HG03558 (cell line): ENCODE measurements at regions not wholly inside any gene's neighbourhood (a gene's known extent, or its start where the extent isn't known, plus 50 kb on each side); places are given as distances from the start of the nearest gene placed in this dataset.

Experiments used
- ATAC-seq: cut with Tn5 transposase; IDR thresholded peaks from one replicate; pipeline ENCODE4 v1.9.1; 2021; ENCODE audit warnings: moderate number of reproducible peaks; ENCODE audit not compliant: unreplicated experiment; ENCODE audit errors: extremely low read depth

DNA sequence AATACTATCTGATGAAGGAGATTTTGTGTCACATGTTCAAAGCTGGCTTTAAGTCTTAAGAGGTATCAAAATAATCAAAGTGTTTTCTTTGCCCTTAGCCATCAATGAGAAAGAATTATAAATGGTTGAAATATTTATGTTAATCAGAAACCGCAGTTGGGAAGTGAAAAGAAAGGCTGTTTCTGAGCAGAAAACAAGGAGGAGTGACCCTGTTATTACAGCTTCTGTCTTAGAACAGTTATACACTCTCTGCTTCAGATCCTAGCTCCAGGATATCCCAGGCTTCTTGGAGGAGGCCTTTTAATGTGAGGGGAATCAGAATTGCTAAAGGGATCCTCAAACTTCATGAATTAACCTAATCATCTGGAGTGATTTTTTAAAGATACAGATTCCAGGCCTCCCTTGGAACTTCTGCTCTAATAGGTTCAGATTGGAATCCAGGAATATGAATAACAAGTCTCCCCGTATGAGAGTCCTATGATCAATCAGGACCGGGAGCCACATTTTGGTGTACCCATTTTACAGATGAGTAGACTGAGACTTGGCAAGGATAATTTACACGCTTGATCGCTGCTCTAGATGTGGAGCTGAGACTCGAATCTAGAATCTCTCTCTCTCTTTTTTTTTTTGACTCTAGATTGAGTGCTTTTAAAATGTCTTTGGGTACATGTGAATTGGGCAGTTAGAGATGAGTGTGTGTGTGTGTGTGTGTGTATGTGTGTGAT lies 50.8 kb upstream of the JAG1 start:
- ATAC-seq = no peak

DNA sequence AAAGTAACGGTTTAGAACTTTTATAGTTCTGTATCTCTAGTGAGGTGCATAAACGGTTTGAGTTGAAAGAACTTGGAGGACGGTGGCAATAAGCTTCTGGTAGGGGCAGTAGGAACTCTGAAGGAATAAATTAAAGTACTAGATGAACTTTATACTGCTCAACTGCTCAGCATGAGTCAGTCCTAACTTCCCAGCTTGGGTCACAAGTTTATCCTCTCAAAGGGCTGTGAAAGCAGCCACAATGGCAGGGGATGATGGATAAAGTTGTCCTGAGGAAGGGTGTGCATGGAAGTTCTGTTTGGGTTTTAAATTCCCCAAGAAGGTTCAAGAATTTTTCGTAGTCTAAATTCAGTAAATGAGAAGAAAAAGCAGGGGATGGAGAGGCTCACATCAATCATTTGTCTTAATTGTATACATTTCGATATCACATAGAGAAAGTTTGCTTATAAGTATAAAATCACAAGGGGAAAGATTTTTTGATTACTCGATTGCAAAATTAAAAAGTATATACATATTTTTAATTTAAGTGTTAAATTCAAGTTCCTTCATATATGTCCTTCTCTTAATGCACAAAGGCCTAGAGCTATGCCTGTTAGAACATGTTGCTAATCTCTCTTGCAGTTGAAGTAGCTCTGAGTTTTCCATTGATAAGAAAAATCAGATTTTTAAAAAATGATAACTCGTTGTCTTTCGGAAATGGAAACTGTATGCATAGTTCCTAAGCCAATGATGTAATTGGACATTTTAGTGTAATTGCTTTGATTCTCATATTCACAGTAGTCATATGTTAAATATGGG lies 55.3 kb upstream of the JAG1 start:
- no peak for ATAC-seq

- no peak for ATAC-seq
Measured at GRCh38 chr20:10729785-10730184, 56.0 kb upstream of the JAG1 start.

DNA sequence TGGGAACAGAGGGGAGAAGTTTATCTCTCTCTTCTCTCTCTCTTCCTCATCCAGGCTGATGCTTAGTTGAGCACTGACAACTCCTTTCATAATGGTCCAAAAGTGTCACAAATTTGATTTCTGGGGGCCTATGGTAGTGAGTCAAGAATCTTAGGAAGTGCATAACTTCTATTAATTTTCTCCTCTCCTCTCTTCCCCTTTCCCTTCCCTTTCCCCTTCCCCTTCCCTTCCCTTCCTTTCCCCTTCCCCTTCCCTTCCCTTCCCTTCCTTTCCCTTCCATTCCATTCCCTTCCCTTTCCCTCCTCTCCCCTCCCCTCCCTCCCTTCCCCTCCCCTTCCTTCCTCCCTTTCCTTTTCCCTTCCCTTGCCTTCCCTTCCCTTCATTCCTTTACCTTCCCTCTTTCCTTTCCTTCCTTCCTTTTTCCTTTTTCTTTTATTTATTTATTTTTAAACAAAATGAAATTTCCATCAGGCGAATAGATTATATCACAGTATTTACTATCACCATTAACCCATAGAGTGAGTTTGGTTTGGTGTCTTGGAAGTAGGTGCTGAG lies 56.9 kb upstream of the JAG1 start:
- ATAC-seq = no peak

DNA sequence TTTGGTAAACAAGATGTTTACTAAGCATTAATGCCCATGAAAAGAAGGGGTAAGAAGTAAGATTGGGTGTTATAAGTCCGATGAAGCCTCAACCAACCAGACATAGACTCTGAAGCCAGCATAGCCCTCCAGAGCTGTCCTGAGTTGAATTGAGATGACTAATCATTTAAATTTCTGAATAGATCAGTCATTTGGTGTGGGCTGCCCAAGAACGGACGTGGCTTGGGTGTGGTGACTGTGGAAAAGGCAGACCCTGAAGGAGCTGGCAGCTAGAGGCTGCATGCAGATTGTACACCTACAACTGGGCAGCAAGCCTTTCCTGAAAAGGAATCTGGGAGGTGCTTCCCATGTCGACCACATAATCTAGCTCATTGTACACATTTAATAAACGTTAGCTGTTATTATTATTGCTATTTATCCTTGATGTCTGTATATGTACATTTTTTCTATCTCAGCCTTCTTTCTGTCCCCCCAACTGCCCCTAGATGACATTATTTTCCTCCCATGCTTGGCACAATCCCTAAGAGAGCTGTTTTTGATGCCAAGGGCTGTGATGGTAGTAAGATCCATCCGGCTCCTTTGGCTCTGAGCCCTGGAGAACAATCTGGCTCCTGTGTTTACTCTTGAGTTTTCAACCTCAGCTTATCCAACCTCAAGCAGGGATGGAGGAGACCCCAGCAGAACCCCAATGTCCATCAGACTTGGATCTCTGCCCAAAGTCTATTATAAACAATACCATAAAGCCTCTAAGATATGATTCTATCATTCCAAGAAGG lies 57.6 kb upstream of the JAG1 start:
- ATAC-seq = no peak

- no peak for ATAC-seq
Measured at GRCh38 chr20:10733122-10733521, 59.3 kb upstream of the JAG1 start.

DNA sequence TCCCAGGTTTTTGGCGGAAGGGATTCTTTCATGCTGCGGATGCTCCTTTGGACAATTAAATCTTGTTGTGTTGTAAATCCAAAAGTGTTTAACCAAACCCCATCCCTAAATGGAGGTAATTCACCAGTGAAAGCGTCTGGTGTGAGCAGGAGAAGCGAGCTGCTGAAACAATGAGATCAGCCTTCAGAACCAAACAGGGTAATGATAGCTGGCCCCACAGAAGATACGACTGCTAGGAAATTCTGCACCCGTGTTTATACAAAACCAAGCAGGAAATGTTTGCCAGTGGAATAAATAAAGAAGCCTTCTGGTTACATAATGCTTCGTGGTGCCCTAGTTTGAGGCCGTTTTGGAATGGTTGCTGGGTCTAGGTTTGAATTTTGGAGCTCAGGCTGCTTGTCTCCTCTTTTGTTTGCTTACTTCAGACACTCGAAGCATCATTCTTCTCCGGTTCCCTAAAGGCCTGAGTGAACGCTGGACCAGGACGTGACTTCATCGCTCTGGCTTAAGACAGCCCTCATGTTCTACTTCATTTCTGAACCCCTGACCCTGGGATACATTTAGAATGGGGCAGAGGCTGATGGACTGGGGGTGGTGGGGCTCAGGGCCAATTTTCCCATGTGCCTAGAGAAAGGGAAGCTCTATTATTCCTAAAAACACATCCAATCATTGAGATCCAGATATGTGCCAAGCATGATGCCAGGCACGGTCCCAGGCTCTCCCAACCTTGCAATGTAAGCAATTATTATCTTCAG lies 61.6 kb upstream of the JAG1 start:
- no peak for ATAC-seq

DNA sequence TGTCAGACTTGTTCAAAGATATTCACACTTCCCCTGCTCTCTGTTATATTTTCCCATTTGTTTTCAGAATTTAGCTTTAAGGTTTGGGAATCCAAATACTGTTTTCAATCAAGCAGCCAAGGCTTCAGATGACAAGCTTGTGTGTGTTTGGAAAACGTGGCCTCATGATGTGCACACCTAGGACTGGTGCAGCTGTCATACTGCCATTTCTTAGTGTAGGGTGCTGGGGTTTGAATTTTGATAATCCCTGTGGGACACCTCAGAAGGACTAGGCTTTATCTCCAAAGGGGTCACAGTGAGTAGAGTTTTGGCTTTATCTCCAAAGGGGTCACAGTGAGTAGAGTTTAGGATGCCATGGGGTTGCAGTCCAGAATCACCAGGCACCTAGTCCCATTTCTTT lies 65.3 kb upstream of the JAG1 start:
- no peak for ATAC-seq

- no peak for ATAC-seq
Measured at GRCh38 chr20:10739566-10739965, 65.8 kb upstream of the JAG1 start.

GRCh38 chr20:10741060-10741459 lies 67.3 kb upstream of the JAG1 start:
- no peak for ATAC-seq

DNA sequence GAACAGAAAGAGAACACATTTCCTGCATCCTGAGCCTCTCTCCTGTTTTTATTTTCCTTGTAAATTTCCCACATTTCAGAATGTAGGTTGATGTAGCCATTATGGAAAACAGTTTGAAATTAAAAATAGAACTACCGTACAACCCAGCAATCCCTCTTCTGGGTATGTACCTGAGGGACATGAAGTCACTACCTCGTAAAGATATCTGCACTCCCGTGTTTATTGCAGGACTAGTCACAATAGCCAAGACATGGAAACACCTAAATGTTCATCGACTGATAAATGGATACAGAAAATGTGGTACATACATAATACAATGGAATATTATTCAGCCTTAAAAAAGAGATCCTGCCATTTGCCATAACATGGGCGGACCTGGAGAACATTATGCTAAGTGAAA lies 72.0 kb upstream of the JAG1 start:
- no peak for ATAC-seq

- ATAC-seq = no peak
Measured at GRCh38 chr20:10747019-10747418, 73.2 kb upstream of the JAG1 start.

GRCh38 chr20:10749084-10749483 lies 75.3 kb upstream of the JAG1 start:
- ATAC-seq = no peak

DNA sequence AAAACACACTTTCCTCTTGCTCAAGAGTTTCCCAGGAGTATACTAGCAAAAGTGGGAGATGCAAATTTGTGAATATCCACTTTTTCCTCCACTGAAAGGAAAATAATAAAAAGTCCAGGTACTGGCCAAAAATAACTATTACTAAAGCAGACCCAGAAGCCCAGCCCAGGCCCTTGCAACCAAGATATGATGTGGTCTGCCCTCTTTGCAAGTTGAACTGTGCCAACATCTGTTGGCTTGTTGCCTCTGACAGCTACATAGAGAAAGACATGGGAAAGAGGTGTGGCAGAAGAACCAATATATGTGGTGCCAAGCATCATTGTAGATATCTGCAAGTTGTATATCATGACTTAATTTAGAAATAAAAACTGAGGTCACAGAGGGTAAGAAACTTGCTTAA lies 78.4 kb upstream of the JAG1 start:
- no peak for ATAC-seq

DNA sequence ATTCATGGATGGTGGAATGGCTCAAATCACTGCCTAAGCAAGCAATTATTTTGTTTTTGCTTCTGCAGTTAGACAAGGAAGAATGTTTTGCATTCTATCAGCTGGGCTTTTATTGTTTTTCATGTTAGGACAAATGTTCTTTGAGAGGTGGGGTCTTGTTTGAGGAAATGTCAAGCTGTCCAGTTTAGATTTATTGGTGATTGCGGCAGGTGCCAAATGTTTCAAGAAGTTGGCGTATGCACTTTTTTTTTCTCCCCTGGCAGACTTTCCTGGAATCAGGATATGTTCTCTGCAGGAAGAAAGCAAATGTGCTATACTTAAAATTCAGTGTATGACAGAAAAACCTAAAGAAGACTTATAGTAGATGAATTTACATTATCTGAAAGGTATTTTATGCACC lies 81.0 kb upstream of the JAG1 start:
- no peak for ATAC-seq

DNA sequence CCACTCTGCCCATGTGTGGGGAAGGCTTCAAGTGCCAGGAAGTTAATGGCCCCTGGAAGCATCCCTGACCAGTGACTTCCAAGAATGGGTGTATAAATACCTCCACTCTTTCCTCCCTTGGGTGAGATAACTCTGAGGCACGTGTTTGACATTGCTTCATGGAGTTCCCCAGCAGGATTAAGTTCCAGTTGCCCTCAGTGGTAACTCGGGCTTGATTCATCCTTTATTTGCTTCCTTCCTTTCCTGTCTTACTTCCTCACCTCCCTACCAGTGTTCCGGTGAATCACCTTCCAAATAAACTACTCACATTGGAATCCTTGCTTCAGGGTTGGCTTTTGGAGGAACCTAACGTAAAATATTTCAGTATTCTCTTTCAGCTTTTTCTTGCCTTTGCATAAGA lies 84.6 kb upstream of the JAG1 start:
- no peak for ATAC-seq

GRCh38 chr20:10761232-10761631 lies 87.4 kb upstream of the JAG1 start:
- ATAC-seq = no peak

- no peak for ATAC-seq
Measured at GRCh38 chr20:10761786-10762185, 88.0 kb upstream of the JAG1 start.

GRCh38 chr20:10762216-10762615 lies 88.4 kb upstream of the JAG1 start:
- no peak for ATAC-seq

GRCh38 chr20:10763112-10763511 lies 89.3 kb upstream of the JAG1 start:
- ATAC-seq = no peak
